Glomerular visceral epithelial cell (primary cell): ENCODE measurements at regions not wholly inside any gene's neighbourhood (a gene's known extent, or its start where the extent isn't known, plus 50 kb on each side); places are given as distances from the start of the nearest gene placed in this dataset.

ENCODE experiments used
- DNase-seq: peaks from one replicate; pipeline ENCODE4 v3.0.0-alpha.2; 2016; ENCODE audit errors: extremely low spot score

GRCh38 chr4:23169608-23170311, 477.0 kb downstream of the GBA3 start:
- no peak for DNase-seq

GRCh38 chr4:23166919-23167318, 474.2 kb downstream of the GBA3 start:
- DNase-seq: no peak

GRCh38 chr4:23166407-23166806, 473.7 kb downstream of the GBA3 start:
- no peak for DNase-seq

GRCh38 chr4:23165669-23166068, 472.9 kb downstream of the GBA3 start:
- DNase-seq: no peak

- peak; percentile 1 for DNase-seq
Measured at GRCh38 chr4:23163647-23164436, 471.1 kb downstream of the GBA3 start.

GRCh38 chr4:23162275-23162674, 469.5 kb downstream of the GBA3 start:
- no peak for DNase-seq

- no peak for DNase-seq
Measured at GRCh38 chr4:23161787-23162186, 469.1 kb downstream of the GBA3 start.

- DNase-seq: no peak
Measured at GRCh38 chr4:23153076-23153475, 460.3 kb downstream of the GBA3 start.

- no peak for DNase-seq
Measured at GRCh38 chr4:23149815-23150214, 457.1 kb downstream of the GBA3 start.

- DNase-seq: no peak
Measured at GRCh38 chr4:23144707-23145106, 452.0 kb downstream of the GBA3 start.

- peak; percentile 53 for DNase-seq
Measured at GRCh38 chr4:23135792-23136645, 443.3 kb downstream of the GBA3 start.

GRCh38 chr4:23134331-23134730, 441.6 kb downstream of the GBA3 start:
- no peak for DNase-seq

GRCh38 chr4:23130845-23131244, 438.1 kb downstream of the GBA3 start:
- peak; percentile 3 for DNase-seq

GRCh38 chr4:23125118-23125517, 432.4 kb downstream of the GBA3 start:
- DNase-seq: no peak

GRCh38 chr4:23122666-23123400, 430.1 kb downstream of the GBA3 start:
- no peak for DNase-seq

- DNase-seq: no peak
Measured at GRCh38 chr4:23120374-23120773, 427.6 kb downstream of the GBA3 start.

- no peak for DNase-seq
Measured at GRCh38 chr4:23117826-23118225, 425.1 kb downstream of the GBA3 start.

- no peak for DNase-seq
Measured at GRCh38 chr4:23114538-23114937, 421.8 kb downstream of the GBA3 start.

GRCh38 chr4:23113104-23113503, 420.4 kb downstream of the GBA3 start:
- DNase-seq: no peak

GRCh38 chr4:23106516-23106915, 413.8 kb downstream of the GBA3 start:
- no peak for DNase-seq

GRCh38 chr4:23105759-23106370, 413.1 kb downstream of the GBA3 start:
- no peak for DNase-seq
